Gastroesophageal sphincter (tissue), 3 donors: ENCODE measurements at regions not wholly inside any gene's neighbourhood (a gene's known extent, or its start where the extent isn't known, plus 50 kb on each side); places are given as distances from the start of the nearest gene placed in this dataset.

Experiments
- EP300 ChIP-seq: sonication (generic); formaldehyde crosslinking; IDR thresholded peaks from one replicate; pipeline ENCODE4 v1.6.1; 2017; ENCODE audit warnings: antibody characterized with exemption, mild to moderate bottlenecking
- POLR2A ChIP-seq, 2 donors: fragments of 450-650 bp; IDR thresholded peaks; one replicate each; pipeline ENCODE4 v1.6.1; 2017; ENCODE audit warnings: antibody characterized with exemption in 2 of 2, mild to moderate bottlenecking in 2 of 2, moderate library complexity in 1 of 2
- POLR2AphosphoS5 ChIP-seq: sonication (generic); formaldehyde crosslinking; IDR thresholded peaks from one replicate; pipeline ENCODE4 v1.6.1; 2017; ENCODE audit warnings: antibody characterized with exemption
- TF ChIP-seq, protein P1 (sequence below), 4 experiments: fragments of 200-600 bp in 2 of 4; fragments of 450-650 bp in 2 of 4; sonication (generic) in 1 of 4; IDR thresholded peaks; one replicate each; pipeline ENCODE4 v1.5.1; 2017 to 2019; ENCODE audit warnings: antibody characterized with exemption in 4 of 4, mild to moderate bottlenecking in 2 of 4, moderate library complexity in 2 of 4

DNA sequence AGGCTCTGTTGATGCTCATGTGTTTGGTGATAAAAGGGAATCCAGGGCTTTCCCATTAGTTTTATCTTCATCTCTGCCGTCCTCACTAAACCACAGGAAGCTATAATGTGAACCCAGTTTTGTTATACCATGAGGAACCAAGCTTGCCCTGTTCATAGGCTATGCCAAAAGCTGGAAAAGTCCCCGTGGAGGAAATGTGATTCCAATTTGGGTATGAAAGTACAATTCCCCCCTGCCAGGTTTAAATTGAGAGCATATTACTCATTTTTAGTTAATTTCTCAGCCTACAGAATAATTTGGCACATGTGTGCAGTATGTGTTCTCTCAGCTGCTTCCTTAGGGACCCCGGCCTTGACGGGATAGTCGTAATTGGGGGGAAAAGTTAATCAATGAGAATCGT, 327.4 kb downstream of the RND3 start:
- TF ChIP-seq, protein P1, sequence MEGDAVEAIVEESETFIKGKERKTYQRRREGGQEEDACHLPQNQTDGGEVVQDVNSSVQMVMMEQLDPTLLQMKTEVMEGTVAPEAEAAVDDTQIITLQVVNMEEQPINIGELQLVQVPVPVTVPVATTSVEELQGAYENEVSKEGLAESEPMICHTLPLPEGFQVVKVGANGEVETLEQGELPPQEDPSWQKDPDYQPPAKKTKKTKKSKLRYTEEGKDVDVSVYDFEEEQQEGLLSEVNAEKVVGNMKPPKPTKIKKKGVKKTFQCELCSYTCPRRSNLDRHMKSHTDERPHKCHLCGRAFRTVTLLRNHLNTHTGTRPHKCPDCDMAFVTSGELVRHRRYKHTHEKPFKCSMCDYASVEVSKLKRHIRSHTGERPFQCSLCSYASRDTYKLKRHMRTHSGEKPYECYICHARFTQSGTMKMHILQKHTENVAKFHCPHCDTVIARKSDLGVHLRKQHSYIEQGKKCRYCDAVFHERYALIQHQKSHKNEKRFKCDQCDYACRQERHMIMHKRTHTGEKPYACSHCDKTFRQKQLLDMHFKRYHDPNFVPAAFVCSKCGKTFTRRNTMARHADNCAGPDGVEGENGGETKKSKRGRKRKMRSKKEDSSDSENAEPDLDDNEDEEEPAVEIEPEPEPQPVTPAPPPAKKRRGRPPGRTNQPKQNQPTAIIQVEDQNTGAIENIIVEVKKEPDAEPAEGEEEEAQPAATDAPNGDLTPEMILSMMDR (IDR thresholded peaks at IDR 0.05), result no peak
- no peak for TF ChIP-seq POLR2A (IDR thresholded peaks at IDR 0.05)
- TF ChIP-seq POLR2AphosphoS5, result no peak
- no peak for TF ChIP-seq EP300
